Posterior cingulate gyrus (tissue), 11 donors: ENCODE measurements at regions not wholly inside any gene's neighbourhood (a gene's known extent, or its start where the extent isn't known, plus 50 kb on each side); places are given as distances from the start of the nearest gene placed in this dataset.

ENCODE experiments used
- DNase-seq, 10 donors: peaks; one replicate each; pipeline versions ENCODE4 v3.0.0 to v3.0.0-alpha.2; 2020 to 2021; ENCODE audit warnings: mixed read lengths in 3 of 10
- intact Hi-C: fragments of 100-400 bp; cut with DNase I; formaldehyde crosslinking; loops from one replicate; pipeline ENCODE4 v1.15.1; 2023

DNA sequence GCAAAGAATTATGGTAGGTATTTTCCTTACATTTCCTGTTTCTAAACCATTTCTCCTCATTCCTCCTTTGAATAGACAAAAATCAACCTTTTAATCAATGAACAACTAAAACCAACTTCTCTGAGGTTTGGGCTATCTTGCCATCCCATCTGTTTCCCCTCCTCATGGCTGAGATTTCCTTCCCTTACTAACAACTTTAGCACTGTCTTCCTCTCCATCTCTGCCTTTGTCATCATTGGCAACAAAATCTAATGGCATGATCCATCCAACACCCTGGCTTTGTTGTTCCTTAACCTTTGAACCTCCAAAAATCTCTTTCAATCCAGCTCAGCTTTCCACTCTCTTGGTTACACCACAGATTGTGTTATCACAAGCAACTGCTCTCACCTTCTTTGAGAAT lies 95.3 kb upstream of the FAM136A start:
- intact Hi-C loops = no loop called here
- DNase-seq = no peak

DNA sequence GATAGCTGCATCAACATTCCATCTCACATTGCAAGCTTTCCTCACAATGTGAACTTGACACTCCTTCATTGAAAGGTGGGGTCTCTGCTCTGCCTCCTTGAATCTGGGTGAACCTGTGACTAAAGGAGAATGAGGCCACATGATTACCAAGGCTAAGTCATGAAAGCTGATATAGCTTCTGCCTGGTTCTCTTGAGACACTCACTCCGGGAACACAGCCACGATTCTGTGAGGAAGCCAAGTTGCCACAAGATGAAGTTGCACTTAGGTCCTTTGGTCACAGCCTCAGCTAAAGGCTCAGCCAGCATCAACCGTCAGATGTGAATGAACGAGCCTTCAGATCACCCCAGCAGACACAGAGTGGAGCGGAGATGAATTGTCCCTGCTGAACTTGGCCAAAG lies 94.7 kb upstream of the FAM136A start:
- intact Hi-C loops = no loop called here
- DNase-seq = no peak

GRCh38 chr2:70393881-70394280 lies 92.0 kb upstream of the FAM136A start:
- no peak for DNase-seq
- intact Hi-C loops = no loop called here

GRCh38 chr2:70391988-70392387 lies 90.1 kb upstream of the FAM136A start:
- DNase-seq = no peak
- intact Hi-C loops = no loop called here

- no peak for DNase-seq
- intact Hi-C loops = no loop called here
Observed at GRCh38 chr2:70391259-70391658, 89.4 kb upstream of the FAM136A start.

DNA sequence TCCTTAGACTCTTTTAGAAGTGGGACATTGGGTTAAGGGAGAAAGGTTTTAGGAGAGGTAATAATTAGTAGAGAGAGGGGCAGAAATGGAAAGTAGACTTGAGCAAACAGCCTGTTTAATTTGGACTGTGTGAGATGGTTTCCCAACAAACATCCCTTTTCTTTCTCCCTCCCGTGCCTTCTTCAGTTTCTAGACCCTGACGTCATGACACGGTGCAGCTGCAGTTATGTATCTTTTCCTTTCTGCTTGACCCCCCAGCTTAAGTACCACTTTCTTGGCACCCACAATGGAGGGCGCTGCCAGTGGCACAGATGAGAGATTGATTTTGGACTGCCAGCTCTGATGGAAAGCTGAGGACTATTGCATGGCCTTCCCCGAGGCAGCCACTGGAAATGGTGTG lies 86.9 kb upstream of the FAM136A start:
- DNase-seq = no peak
- intact Hi-C loops = no loop called here

- DNase-seq = no peak
- intact Hi-C loops = no loop called here
Observed at GRCh38 chr2:70388128-70388527, 86.3 kb upstream of the FAM136A start.

DNA sequence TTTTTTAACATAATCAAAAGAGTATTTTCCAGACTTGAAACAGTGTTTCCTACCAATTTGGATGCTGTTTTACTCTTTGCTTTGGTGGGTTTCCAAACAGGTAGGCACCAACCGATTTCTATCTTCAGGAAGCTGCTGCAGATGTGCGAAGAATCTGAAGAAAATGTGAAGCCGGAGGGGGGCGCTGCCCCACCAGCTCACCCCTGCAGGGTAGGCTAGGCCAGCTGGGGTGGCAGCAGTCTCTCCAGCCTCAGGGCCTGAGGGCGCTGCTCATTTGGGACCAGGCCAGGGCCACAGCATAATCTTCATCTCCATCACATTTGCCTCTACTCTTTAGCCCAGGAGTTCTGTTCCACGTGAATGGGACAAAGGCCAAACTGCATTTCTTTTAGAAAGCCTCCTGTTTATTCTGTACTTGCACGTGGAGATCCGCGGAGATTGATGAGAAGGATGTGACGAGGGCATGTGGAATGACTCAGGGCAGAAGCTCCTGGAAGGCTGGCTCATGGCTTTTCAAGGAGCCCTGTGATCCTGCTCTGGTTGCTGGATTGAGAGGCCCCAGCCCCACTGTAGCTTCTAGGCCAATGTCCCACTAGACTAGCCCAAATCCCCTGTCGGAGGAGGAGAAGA lies 84.2 kb upstream of the FAM136A start:
- intact Hi-C loops = no loop called here
- no peak for DNase-seq

DNA sequence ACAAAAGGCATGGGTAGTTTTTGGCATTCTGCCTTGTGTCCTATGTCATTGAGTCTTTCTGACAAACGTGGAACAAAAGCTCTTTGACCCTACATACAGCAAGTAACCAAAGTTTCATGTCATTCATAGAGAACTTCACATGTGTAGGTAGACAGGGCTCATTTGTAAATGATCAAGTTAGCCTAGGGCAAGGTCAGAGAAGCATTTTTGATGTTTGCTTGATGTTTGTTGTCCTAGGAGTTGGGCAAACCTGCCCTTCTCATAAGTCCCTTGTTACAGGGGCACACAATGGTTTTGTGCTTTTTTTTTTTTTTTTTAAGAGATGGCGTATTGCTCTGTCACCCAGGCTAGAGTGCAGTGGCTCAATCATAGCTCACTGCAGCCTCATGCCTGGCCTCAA lies 83.3 kb upstream of the FAM136A start:
- intact Hi-C loops = no loop called here

GRCh38 chr2:70381821-70382220 lies 80.0 kb upstream of the FAM136A start:
- intact Hi-C loops = no loop called here
- DNase-seq = no peak

More for the DNA sequence above, 83.3 kb upstream of the FAM136A start:
- DNase-seq = no peak

DNA sequence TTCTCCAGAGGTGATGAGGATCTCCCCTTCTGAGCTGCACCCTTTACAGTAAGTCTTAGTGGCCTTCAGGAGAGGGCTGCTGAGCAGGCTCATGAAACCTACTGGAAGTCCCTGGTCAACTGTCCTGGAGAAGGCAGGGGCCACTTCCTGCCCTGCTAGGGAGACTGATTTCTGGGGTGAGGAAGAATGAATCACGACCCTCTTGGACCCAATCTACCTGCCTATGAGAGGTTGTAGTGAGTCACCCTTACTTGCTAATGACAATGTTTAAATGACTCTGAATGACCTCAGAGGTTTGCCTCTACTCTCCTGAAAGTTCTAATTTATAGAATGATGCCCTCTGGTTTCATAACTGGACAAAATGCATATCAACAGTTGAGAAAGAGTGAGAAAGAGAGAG lies 79.4 kb upstream of the FAM136A start:
- intact Hi-C loops = no loop called here
- no peak for DNase-seq

GRCh38 chr2:70380621-70381020 lies 78.8 kb upstream of the FAM136A start:
- intact Hi-C loops = no loop called here

GRCh38 chr2:70374616-70375015 lies 72.7 kb upstream of the FAM136A start:
- intact Hi-C loops = no loop called here
- DNase-seq = peak in 1 of 10 donors; percentile 14

More at GRCh38 chr2:70380621-70381020, 78.8 kb upstream of the FAM136A start:
- no peak for DNase-seq

GRCh38 chr2:70371753-70372152 lies 69.9 kb upstream of the FAM136A start:
- DNase-seq = no peak
- intact Hi-C loops = no loop called here

- no peak for DNase-seq
- intact Hi-C loops = no loop called here
Observed at GRCh38 chr2:70369082-70369481, 67.2 kb upstream of the FAM136A start.

DNA sequence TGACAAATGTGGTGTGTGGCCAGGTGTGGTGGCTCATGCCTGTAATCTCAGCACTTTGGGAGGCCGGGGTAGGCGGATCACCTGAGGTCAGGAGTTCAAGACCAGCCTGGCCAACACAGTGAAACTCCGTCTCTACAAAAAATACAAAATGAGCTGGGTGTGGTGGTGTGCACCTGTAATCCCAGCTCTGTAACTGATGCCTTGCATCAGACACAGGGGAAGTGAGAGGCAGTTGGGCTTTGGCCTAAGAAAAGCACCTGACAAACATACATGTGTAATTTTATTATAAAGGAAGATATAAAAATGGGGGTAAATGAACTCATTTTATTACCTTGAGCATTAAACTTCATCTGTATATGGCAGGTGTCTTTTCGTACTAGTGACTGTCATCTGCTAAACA lies 66.7 kb upstream of the FAM136A start:
- DNase-seq = no peak

DNA sequence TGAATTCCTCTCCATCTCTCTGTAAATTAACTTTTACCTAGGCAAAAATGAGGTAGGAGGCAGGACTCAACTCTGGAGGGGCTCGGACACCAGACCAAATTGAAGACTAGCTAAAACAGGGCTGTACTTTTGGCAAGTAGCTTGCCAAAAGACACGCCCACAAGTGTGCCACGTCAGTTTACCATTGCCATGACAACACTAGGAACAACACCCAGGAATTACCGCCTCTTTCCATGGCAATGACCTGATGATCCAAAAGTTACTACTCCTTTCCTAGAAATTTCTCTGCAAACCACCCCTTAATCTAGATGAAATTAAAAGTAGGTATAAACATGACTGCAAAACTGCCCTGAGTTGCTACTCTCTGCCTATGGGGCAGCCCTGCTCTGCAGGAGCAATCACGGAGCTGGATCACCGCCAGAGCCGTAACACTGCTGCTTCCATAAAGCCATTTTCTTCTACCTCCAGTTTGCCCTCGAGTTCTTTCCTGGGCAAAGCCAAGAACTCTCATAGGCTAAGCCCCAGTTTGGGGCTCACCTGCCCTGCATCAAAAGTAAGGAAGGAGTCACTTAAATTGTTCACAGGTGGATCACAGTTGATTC lies 66.0 kb upstream of the FAM136A start:
- no peak for DNase-seq
- intact Hi-C loops = no loop called here

More for the DNA sequence above, 66.7 kb upstream of the FAM136A start:
- intact Hi-C loops = no loop called here

- intact Hi-C loops = no loop called here
- no peak for DNase-seq
Observed at GRCh38 chr2:70362661-70363060, 60.8 kb upstream of the FAM136A start.

DNA sequence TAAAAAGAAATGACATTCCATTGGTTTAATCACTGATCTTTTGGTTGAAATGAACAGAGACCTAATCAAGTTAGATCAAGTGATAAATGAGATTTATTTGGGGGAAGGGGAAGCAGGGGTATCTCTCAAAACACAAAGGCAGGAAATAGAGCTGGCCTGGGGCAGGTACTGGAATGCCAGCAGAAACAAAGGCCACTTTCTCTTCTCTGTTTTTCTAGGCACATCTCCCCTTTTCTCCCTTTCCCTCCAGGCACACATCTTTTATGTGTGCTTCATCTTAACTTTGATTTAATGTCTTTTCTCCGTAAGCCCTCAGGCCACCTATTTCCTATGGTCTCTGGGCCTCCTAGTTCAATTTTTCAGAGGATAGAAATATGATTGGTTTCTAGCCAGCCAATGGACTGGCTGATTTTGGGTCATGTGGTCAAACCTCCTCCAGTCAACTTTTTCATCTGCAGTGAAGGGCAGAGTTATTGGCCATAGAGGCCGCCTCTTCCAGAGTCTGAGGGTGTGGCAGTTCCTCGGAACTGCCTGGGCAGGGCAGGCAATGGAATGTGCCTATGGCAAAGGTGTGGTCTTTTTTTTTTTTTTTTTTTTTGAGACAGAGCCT lies 58.9 kb upstream of the FAM136A start:
- no peak for DNase-seq
- intact Hi-C loops = no loop called here

DNA sequence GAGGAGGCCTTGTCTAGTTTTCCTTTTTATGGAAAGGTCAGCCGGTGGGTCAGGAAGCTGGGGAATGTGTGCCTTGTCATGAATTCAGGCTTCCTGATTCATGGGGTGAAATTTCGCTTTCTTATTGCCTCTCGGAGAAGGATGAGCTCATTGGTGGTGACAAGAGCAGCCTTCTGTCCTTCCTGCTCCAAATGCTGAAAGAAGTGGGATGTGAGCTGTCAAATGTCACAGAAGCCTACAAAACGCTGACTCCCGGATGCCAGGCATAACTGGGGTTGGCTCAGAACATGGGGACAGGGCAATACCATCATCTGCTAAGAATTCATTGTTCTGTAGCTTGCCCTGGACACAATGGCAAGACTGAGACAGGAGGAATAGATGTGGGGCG lies 55.8 kb upstream of the FAM136A start:
- DNase-seq = no peak
- intact Hi-C loops = no loop called here

- intact Hi-C loops = no loop called here
- no peak for DNase-seq
Observed at GRCh38 chr2:70356941-70357683, 55.2 kb upstream of the FAM136A start.
